ENCODE measurements at regions not wholly inside any gene's neighbourhood (a gene's known extent, or its start where the extent isn't known, plus 50 kb on each side); places are given as distances from the start of the nearest gene placed in this dataset.

GRCh38 chr5:89246864-89247263, 363.9 kb upstream of the MEF2C start:
- Histone ChIP-seq H3K4me3 (ENCODE audit: low read length in 3 of 3) (no peak overlapping the region), H3K36me3 (ENCODE audit: control insufficient read depth in 2 of 3, insufficient read depth in 3 of 3, low read length in 3 of 3) (no peaks in the 10 kb centered on the region), H3K27me3 (ENCODE audit: control insufficient read depth, insufficient read depth, low read length) (no peaks in the 10 kb centered on the region), H3K9ac (ENCODE audit: low read length in 3 of 3) (no peak overlapping the region), H3K9me3 (ENCODE audit: control insufficient read depth in 2 of 3, insufficient read depth in 1 of 3, low read length in 3 of 3) (no peaks in the 10 kb centered on the region), H3K4me1 (ENCODE audit: control insufficient read depth in 2 of 3, insufficient read depth in 2 of 3, low read depth in 1 of 3, low read length in 3 of 3) (no peaks in the 10 kb centered on the region), H3K27ac (ENCODE audit: low read depth in 2 of 2, low read length in 2 of 2) (no peak overlapping the region)
- FAIRE-seq (no peak), DNase-seq (no peak)
- intact Hi-C loops (cut with DNase I) = no loop called here
- no peak for TF ChIP-seq CTCF (IDR thresholded peaks at IDR 0.05; ENCODE audit: borderline replicate concordance, extremely low read depth, insufficient read depth)

GRCh38 chr5:89246252-89246651, 363.3 kb upstream of the MEF2C start:
- FAIRE-seq (no peak), DNase-seq (no peak)
- H3K4me3 ChIP-seq (ENCODE audit: low read length in 3 of 3) = no peak overlapping the region
- no peak overlapping the region for H3K9ac ChIP-seq (ENCODE audit: low read length in 3 of 3)
- H3K27me3 ChIP-seq (ENCODE audit: control insufficient read depth, insufficient read depth, low read length) = no peaks in the 10 kb centered on the region
- H3K4me1 ChIP-seq (ENCODE audit: control insufficient read depth in 2 of 3, insufficient read depth in 2 of 3, low read depth in 1 of 3, low read length in 3 of 3) = no peaks in the 10 kb centered on the region
- H3K27ac ChIP-seq (ENCODE audit: low read depth in 2 of 2, low read length in 2 of 2) = no peak overlapping the region
- TF ChIP-seq CTCF (IDR thresholded peaks at IDR 0.05; ENCODE audit: borderline replicate concordance, extremely low read depth, insufficient read depth) = no peak
- no peaks in the 10 kb centered on the region for H3K9me3 ChIP-seq (ENCODE audit: control insufficient read depth in 2 of 3, insufficient read depth in 1 of 3, low read length in 3 of 3)
- intact Hi-C loops (cut with DNase I) = no loop called here
- H3K36me3 ChIP-seq (ENCODE audit: control insufficient read depth in 2 of 3, insufficient read depth in 3 of 3, low read length in 3 of 3) = no peaks in the 10 kb centered on the region

GRCh38 chr5:89243611-89244010, 360.6 kb upstream of the MEF2C start:
- TF ChIP-seq CTCF (IDR thresholded peaks at IDR 0.05; ENCODE audit: borderline replicate concordance, extremely low read depth, insufficient read depth) = no peak
- intact Hi-C loops (cut with DNase I) = no loop called here
- Histone ChIP-seq H3K36me3 (ENCODE audit: control insufficient read depth in 2 of 3, insufficient read depth in 3 of 3, low read length in 3 of 3) (no peaks in the 10 kb centered on the region), H3K9me3 (ENCODE audit: control insufficient read depth in 2 of 3, insufficient read depth in 1 of 3, low read length in 3 of 3) (no peaks in the 10 kb centered on the region), H3K4me3 (ENCODE audit: low read length in 3 of 3) (no peak overlapping the region), H3K27me3 (ENCODE audit: control insufficient read depth, insufficient read depth, low read length) (no peaks in the 10 kb centered on the region), H3K27ac (ENCODE audit: low read depth in 2 of 2, low read length in 2 of 2) (no peak overlapping the region), H3K9ac (ENCODE audit: low read length in 3 of 3) (no peak overlapping the region), H3K4me1 (ENCODE audit: control insufficient read depth in 2 of 3, insufficient read depth in 2 of 3, low read depth in 1 of 3, low read length in 3 of 3) (no peaks in the 10 kb centered on the region)
- DNase-seq (no peak), FAIRE-seq (no peak)

- Histone ChIP-seq H3K9ac (ENCODE audit: low read length in 3 of 3) (no peak overlapping the region), H3K9me3 (ENCODE audit: control insufficient read depth in 2 of 3, insufficient read depth in 1 of 3, low read length in 3 of 3) (no peaks in the 10 kb centered on the region), H3K4me1 (ENCODE audit: control insufficient read depth in 2 of 3, insufficient read depth in 2 of 3, low read depth in 1 of 3, low read length in 3 of 3) (no peaks in the 10 kb centered on the region), H3K36me3 (ENCODE audit: control insufficient read depth in 2 of 3, insufficient read depth in 3 of 3, low read length in 3 of 3) (no peaks in the 10 kb centered on the region), H3K27ac (ENCODE audit: low read depth in 2 of 2, low read length in 2 of 2) (no peak overlapping the region), H3K27me3 (ENCODE audit: control insufficient read depth, insufficient read depth, low read length) (no peaks in the 10 kb centered on the region), H3K4me3 (ENCODE audit: low read length in 3 of 3) (no peak overlapping the region)
- no peak for DNase-seq
- intact Hi-C loops (cut with DNase I) = no loop called here
- no peak for TF ChIP-seq CTCF (IDR thresholded peaks at IDR 0.05; ENCODE audit: borderline replicate concordance, extremely low read depth, insufficient read depth)
- FAIRE-seq = no peak
Observed at GRCh38 chr5:89241186-89241585, 358.2 kb upstream of the MEF2C start.
